NCI-H1436 (cell line): ENCODE measurements at regions not wholly inside any gene's neighbourhood (a gene's known extent, or its start where the extent isn't known, plus 50 kb on each side); places are given as distances from the start of the nearest gene placed in this dataset.
"Not testable (repeated sequence)": the region's sequence is repeated elsewhere in the genome, so short reads cannot be mapped to it uniquely, and the experiment has no call there.

Source experiments
- DNase-seq: peaks from one replicate; lab custom pipeline; 2025; lab: John Stamatoyannopoulos, UW

DNA sequence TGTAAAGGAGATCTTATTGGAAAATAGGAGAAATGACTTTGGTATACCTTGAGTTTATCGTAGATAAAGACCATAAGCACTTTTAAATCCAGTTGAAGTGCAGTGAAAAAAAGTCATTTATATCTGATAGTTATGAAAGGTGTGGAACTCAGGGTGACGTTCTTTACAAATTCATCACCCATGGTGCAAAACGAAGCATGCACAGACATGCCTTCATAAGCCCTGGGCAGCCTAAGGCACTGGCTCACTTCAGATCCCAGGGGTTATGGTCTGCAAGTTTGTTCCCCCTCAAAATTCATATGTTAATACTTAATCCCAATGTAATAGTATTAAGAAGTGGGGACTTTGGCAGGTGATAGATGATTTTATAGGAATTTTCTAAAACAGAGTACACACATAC, 1216.4 kb upstream of the USP15 start:
- no peak for DNase-seq

DNA sequence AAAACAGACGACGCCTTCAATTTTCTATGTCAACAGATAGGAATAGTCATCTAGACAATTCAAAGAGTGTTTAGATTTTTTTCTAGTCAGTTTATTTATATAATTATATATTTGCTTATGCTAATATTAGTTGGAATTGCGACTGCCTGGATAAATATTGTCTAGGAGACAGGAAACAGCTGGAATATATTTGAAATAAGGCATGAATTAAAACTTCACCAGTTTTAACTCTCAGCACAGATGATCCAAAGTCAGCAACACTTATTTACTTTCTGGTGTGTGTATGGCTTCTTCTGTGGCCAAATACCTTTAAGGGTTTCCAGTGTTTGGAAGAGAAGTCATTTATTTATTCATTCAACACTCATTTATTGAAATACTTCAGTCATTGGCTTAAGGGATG, 1215.4 kb upstream of the USP15 start:
- DNase-seq, result no peak

DNA sequence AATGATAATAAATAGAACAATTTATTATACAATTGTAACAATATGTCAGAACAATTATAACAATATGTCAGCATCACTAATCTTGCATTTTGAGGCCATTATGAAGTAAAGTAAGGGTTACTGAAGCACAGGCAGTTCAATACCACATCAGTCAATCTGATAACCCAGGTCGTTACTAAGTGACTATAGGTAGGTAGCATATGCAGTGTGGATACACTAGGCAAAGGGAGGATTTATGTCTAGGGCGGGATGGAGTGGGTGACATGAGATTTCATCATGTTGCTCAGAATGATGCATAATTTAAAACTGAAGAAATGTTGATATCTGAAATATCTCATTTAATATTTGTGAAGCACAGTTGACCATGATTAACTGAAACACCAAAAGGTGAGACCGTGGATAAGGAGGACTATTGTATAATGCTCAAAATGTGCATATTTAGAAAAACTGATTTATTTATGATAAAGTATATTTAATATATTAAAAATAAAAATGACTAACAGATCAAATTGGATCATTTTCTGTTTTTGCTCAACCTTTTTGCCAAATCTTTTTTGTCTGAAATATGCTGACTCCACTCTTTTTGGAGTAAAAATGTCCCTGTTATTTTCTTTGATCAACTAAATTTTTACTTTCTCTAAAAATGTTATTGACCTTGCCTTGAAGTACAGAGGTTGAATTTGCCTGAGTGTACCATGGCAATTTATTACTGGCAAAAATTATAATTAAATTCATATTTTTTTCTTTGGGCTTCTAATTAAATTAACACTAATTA, 1189.4 kb upstream of the USP15 start:
- DNase-seq, result no peak

GRCh38 chr12:61072717-61073116, 1187.5 kb upstream of the USP15 start:
- no peak for DNase-seq

DNA sequence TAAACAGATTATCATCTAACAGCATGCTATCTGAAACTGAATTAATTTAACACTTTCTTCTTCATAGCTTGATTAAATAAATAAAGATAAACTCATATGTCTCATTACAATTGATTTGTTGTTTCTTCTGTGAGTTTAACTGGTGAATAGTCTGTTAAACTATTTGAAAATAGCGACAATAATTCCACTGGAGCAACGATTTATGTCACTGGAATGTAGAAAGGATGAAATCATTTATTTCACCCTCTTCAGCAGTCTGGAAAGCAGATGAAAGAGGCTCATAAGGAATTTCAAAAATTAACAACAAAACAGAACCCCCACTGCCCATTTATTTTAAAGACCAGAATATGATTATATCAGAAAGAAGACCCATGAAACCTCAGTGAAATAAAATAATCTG, 1165.1 kb upstream of the USP15 start:
- no peak for DNase-seq

GRCh38 chr12:61098031-61098580, 1162.1 kb upstream of the USP15 start:
- DNase-seq, result no peak

DNA sequence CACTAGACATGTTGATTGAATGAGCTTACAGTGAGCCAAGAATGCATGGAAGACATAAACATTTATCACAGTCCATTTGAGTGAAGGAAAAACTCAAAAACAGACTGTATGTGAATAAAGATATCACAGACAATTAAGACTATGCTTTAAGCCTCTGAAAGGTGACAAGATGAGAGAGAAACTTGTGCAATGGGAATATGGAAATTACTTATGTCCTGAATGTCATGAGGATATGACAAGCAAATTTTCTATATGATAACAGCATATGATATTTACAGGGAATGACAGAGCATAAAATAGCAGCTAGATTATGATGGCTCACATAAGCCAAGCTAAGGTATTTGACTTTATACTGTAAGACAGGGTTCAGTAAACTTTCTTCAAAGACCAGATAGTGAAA, 1153.1 kb upstream of the USP15 start:
- no peak for DNase-seq

DNA sequence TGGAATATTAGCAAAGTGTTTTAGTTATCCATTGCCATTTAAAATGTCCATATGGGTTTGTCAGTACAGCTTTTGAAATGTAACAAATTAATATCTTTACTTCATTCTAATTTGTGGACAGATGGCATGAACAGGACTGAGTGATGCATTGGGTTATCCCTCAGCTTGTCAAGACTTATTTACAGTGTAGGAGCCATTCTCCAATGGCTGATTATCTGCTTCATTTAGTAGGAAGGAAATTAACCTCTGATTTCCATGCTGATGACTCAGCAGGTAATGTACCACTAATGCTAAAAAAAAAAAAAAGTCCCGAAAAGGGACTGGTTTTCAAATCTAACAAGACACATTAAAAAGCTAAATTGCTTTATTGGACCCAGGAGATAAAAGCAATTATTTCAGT, 1149.0 kb upstream of the USP15 start:
- no peak for DNase-seq

DNA sequence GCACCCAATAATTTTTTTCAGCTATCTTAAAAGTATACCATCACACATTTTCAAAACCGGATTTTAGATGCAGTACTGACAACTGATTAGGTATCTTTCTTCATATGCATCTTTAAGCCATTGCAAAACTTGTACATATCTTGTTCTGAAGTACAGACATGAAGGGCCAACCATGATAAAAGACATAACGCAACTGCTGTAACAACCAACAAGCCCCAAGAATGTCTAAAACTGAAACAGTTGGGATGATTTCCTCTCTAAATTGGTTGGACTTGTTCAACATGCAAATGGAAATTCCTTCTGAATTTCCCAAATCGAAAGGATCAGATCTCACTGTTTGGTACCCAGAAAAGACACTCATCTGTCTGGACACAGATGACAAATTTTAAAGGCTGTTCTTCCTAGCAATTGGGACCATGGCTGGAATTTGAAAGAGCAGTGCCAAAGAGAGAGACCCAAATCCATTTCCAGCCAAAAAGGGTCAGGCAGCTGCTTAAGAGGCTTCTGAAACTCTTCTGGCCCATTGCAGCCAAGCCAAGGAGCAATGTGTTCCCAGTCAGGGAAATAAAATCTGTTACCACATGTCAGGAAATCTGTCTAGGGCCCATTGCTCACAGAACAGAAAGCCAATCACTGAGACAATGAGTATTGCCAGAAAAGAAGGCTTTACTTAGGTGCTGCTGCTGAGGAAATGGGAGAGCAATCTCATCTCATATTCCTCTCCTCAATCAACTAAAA, 1122.4 kb upstream of the USP15 start:
- DNase-seq, result no peak

- no peak for DNase-seq
Observed at GRCh38 chr12:61138415-61138759, 1121.8 kb upstream of the USP15 start.

GRCh38 chr12:61161961-61162360, 1098.2 kb upstream of the USP15 start:
- DNase-seq, result no peak

DNA sequence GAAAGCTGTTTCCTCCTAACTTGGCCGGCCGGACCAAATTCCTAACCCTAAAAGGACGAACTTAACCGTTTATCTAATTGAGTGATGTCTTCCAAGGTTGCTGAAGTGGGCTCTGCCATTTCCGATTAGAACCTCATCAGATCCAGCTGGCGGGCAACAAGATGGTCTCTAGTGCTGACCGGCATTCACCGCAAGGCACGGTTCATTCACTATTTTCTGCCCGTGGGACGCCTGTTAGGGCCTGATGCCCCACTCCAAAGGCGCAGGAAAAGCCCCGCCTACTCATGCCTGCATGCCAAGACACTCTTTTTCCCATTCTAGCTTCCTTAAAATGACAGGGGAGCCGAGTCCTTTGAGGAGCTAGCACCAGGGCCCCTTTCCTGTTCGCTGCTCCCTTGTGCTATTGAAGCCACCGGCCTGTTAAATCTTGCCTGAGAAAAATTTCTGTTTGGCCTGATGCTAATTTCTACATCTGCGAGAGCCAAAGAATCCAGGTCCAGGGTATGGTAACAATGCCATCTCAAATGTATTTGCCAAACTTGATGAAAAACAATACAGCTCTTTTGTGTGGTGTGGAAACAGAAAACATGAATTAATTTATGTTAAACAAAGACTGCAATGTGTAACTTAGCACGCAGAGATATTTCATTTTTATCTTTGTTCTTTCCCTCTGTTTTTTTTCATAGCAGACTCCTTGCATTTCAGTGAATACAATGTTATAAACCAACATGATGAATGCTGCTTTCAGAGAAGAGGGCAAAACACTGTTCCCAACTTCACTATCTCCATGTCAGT, 1071.2 kb upstream of the USP15 start:
- no peak for DNase-seq

GRCh38 chr12:61213646-61214045, 1046.6 kb upstream of the USP15 start:
- DNase-seq, result no peak

DNA sequence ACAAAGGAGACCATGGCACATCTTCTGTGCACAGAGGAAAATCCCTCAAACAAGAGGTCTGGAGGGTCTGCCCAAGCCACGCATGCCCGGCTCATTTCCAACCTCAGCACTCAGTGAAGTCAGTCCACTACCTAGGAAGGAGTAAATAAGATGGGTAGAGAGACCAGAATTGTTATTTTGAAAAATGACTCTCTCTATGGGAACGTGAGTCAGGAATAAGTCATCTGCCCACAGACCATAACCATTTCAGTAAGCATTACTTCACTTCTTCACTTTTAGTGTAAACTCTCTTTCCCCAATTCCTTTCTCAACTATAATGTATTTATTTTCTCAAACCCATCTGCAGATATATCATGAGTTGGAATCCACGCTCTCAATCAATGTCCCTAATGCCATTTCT, 1039.9 kb upstream of the USP15 start:
- no peak for DNase-seq

DNA sequence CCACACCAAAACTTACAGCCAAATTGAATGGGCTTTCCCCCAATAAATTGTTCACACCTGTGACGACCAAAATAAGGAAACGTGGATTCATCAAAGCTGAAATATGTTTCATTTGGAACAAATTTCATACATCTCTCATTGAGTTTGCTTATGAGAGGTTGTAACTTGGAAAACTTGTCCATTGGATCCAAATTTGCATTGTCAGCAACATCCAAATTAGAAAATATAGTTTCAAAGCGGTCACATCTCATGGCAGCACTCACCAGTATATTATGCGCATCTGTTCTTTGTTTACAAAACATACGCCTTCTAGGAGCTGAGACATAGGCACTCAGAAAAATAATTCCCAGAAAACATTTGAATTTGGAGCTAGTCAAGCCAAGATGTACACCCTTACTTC, 1028.2 kb upstream of the USP15 start:
- DNase-seq, result no peak

GRCh38 chr12:61250303-61250702, 1009.9 kb upstream of the USP15 start:
- DNase-seq, result no peak

DNA sequence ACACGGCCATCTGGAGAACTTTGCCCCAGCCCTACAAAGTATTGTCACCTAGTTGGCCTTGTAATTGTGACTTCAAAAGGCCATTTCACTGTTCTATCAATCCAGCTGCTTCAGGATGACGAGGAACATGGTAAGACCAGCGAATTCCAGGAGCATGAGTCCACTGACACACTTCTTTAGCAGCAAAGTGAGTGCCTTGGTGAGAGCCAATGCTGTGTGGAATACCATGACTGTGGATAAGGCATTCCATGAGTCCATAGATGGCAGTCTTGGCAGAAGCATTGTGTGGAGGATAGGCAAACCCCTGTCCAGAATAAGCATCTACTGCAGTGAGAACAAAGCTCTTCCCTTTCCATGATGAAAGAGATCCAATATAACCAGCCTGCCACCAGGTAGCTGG, 1009.1 kb upstream of the USP15 start:
- no peak for DNase-seq

DNA sequence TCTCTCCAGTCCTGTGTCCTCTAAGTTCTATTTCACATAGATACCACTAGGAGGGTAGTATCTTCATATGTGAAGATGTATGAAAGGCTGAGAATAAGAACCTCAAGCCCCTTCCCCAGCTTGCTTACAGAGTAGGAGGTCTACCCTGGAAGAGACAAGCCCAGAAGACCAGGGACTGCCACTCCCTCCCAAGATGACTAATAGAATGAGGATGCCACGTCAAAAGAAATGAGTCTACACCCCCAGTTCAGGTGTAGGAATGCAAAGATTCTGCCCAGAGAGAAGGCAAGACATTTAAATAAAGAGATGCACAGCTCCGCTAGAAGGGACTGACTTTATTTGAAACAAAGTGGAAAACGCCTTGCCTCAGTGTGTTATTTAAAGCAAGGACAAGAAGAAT, 1006.0 kb upstream of the USP15 start:
- DNase-seq, result no peak

DNA sequence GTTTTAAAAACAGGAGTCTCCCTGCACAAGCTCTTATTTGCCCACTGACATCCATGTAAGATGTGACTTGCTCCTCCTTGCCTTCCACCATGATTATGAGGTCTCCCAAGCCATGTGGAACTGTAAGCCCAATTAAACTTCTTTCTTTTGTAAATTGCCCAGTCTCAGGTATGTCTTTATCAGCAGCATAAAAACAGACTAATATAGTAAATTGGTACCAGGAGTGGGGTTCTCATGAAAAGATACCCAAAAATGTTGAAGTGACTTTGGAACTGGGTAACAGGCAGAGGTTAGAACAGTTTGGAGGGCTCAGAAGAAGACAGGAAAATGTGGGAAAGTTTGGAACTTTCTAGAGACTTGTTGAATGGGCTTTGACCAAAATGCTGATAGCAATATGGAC, 995.9 kb upstream of the USP15 start:
- DNase-seq, result not testable (repeated sequence)

GRCh38 chr12:61267474-61267873, 992.7 kb upstream of the USP15 start:
- no peak for DNase-seq

GRCh38 chr12:61272441-61272840, 987.8 kb upstream of the USP15 start:
- DNase-seq, result no peak

DNA sequence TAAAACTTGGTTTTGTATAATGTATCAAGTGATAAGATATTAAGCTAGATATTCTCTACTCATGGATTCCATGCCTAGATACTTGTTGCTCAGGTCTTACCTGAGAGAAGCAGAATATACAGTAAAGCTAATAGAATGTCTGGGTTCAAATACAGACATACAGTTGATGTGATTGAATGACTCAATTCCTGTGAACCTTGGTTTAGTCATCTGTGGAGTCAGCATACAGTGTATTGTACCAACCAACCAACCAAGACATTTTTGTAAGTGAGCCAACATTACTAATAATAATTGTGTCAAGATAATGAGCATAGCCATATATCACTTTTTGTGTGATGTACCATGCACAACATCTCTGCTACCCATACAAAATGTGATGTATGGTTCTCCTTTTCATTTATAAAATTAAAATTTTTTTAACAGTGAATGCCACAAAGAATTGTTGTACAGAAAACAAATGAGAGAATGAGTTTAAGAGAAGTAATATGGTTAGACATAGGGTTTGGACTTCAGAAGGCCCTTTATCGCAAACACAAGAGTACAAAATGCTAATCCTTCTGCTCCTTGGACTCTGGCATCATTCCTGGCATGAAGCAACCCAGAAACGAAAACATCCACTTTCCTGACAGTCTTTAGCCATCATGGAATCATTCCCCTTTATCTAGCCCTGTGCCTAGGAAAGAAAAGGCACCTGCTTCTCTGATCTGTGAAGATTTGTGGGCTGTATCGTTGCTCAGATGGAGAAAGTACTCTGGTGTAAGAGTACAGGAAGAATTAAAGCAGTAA, 977.2 kb upstream of the USP15 start:
- DNase-seq, result no peak
